ENCODE measurements at regions not wholly inside any gene's neighbourhood (a gene's known extent, or its start where the extent isn't known, plus 50 kb on each side); places are given as distances from the start of the nearest gene placed in this dataset.

DNA sequence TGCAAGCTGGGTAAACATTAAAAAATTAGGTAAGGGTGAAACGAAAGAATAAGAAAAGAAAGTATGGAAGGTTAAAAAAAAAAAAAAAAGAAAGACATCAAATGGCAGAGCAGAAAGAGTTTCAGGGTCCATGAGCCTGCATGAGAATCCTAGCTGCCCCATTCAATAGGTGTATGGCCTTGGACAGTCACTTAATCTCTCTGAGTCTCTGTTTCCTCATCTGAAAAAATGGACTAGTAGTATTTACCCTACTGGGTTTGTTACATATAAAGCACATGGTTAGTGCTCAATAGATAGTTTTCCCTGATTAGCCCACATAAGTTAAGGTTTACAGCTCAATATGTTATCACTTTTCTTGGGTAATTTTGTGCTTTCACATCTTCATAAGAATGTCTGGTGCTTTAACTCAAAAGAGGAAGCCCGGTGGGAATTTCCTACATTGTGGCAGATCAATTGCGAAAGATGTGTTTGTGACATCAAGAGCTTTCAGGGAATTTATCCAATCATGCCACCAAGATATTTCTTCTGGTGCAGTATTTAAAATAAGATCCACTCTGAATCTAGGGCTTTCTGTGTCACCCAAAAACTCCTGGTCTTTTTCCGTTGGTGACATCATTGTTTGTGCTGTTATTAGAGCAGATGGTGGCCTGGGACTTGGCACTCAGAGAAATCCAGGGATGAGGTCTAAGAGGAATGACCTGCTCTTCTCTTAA is 57.2 kb upstream of the UBE2E1 start:
- no peak for DNase-seq

DNA sequence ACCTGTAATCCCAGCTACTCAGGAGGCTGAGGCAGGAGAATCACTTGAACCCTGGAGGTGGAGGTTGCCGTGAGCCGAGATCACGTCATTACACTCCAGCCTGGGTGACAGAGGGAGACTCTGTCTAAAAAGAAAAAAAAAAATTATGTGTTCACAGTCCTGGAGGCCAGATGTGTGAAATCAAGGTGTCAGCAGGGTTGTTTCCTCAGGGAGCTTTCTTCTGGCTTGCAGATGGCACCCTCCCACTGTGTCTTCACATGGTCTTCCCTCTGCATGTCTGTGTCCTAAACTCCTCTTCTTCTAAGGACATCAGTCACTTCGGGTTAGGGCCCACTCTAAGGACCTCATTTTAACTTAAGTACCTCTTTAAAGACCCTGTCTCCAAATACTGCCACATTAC is 56.1 kb upstream of the UBE2E1 start:
- DNase-seq = no peak

- DNase-seq = no peak
These were observed 55.1 kb upstream of the UBE2E1 start for GRCh38 chr3:23750573-23751210.

DNA sequence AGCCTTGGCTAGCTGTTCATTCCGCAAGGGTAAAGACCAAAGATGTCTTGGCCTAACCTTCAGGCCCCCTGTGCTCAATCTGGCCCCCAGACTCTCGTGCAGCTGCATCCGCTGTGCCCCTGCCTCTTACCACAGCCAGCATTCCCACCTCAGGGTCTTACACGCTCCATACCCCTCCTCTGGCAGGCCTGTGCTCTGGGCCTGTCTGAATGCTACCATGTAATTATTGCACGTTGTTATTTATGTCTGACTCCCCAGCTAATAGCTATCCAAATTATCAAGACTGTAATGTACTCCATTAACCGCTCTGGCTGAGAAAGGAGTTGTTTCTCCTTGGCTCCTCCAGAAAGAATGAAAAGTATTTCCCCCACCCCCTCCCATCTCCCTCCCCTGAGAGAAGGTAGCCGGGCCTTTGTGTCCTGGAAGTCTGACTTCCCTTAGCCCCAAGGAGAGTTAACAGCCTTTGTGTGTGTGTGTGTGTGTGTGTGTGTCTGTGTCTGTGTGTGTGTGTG is 54.5 kb upstream of the UBE2E1 start:
- no peak for DNase-seq

DNA sequence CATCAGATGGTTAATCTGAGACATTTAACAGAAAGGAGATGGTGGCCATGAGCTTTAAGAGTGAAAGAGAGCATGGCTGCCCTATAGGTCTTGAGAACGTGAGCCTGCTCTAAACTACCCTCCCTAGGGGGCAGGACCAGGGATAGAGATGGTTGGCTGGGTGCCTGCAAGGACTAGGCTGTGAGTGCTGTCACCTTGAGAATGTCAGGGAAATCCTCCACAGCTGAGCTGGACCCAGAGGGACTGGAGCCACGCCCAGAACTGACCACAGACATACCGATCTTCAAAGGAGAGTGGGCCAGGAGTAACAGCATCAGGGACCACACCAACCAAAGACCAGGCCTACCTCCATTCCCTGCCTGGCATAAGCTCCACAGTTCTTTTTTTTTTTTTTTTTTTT is 53.6 kb upstream of the UBE2E1 start:
- DNase-seq = no peak

DNA sequence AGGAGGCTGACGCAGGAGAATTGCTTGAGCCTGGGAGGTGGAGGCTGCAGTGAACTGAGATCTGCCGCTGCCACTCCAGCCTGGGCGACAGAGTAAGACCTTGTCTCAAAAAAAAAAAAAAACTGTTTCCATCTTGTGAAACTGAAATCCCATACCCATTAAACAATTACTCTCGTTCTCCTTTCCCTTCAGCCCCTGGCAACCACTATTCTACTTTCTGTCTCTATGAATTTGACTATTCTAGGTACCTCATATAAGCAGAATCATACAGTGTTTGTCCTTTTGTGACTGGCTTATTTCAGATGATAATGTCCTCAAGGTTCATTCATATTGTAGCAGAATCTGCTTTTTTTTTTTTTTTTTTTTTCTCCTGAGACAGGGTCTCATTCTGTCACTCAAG is 51.5 kb upstream of the UBE2E1 start:
- no peak for DNase-seq

Data from NCI-H345 (cell line).